GM20431 (cell line): ENCODE measurements at regions not wholly inside any gene's neighbourhood (a gene's known extent, or its start where the extent isn't known, plus 50 kb on each side); places are given as distances from the start of the nearest gene placed in this dataset.

ENCODE experiments used
- in situ Hi-C: fragments of 300-500 bp; cut with MseI, MboI; formaldehyde crosslinking; loops from one replicate; pipeline ENCODE4 v1.15.0; 2020; ENCODE audit warnings: low sequenced_read_pairs; ENCODE audit not compliant: unreplicated experiment

- in situ Hi-C loops = no loop called here
Measured at GRCh38 chr1:201758499-201759050, 70.4 kb upstream of the IPO9 start.

- in situ Hi-C loops = no loop called here
Measured at GRCh38 chr1:201759194-201759815, 69.7 kb upstream of the IPO9 start.

DNA sequence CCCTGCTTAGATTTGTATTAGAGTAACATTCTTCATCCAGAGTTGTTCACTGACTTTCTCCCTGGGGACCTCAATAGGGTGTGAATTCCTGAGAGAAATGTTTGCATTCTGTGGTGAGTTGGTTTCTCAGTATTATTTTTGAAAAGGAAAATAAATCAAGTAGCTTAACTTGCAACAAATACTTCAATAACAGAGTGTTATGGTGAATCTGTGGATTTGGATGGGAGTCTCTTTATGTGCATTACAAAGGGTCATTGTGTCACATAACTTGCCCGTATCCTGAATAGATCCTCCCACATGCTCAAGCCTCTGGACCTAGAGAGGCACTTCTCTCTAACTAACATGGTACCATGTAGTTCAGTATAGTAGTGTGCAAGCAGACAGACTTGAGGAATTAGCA, 68.4 kb upstream of the IPO9 start:
- in situ Hi-C loops = no loop called here

DNA sequence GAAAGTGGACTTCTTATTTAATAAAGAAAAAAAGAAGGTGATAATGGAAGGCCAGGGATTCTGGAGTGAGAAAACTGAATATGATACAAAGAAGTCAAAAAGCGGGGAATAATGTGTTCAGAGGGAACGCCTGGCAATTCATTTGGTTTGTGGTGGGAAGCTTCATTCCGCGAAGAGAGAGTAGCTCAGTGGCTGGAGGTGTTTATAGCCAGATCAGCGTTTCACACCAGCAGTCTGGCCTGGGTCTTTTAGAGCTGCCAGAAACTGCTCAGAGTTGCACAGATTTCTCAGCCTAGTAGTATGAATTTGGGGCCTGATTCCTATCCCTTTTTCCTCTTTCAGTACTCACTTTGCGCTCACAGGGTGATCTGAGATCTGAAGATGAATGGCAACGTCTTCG, 67.8 kb upstream of the IPO9 start:
- in situ Hi-C loops = no loop called here

DNA sequence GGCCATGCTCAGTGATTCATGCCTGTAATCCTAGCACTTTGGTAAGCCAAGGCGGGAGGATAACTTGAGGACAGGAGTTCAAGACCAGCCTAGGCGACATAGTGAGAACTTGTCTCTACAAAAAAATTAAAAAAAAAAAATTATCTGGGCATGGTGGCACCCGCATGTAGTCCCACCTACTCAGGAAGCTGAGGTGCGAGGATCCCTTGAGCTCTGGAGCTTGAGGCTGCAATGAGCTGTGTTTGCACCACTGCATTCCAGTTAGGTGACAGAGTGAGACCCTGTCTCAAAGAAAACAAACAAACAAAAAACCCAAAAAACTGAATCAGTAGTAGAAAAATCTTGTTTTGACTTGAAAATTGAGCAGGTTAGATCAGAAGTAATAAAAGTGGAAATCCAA, 67.1 kb upstream of the IPO9 start:
- in situ Hi-C loops = no loop called here

GRCh38 chr1:201762381-201762780, 66.6 kb upstream of the IPO9 start:
- in situ Hi-C loops = no loop called here

DNA sequence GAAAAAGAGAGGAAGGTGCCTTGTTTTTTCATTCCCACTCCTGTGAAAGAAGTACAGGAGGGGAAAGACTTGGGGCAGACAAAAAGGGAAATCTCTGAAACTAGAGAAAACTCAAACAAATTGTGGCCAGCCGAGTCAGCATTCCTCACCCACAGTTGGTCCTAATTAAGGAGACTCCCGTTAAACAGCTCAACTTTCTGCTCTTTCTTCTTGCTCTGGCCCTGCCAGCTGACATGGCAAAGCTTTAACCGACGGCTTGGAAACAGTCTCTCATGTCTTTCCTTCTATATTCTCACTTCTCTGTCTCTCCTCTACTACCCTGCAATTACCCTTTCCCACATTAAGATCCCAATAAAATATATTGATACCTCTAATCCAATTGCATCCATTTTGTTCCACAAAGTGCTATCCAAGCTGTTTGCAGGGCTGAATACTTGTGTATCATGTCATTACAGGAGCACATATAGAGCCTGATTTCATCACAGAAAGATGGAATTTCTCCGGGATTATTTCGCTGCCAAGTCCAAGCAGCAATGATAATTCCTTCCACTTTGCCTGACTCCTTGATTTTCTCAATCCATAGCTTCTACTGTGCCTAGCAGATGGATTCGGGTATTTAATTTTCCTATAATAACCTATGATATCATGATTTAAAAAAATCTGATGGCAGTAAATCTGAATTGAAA, 65.4 kb upstream of the IPO9 start:
- in situ Hi-C loops = no loop called here

DNA sequence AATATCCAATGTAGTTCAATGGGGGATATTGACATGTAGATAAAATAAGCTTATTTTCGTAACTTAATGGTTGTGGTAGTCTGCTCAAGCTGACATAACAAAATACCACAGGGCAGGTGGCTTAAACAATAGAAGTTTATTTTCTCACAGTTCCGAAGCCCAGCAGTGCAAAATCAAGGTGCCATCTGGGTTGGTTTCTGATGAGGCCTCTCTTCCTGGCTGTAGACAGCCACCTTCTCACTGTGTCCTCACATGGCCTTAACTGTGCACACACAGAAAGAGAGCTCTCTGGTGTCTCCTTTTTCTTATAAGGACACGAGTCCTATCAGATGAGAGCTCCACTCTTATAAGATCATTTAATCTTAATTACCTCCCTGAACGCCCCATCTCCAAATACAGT, 64.8 kb upstream of the IPO9 start:
- in situ Hi-C loops = no loop called here

GRCh38 chr1:201764579-201764978, 64.4 kb upstream of the IPO9 start:
- in situ Hi-C loops = no loop called here

GRCh38 chr1:201766131-201766866, 62.7 kb upstream of the IPO9 start:
- in situ Hi-C loops = no loop called here

- in situ Hi-C loops = no loop called here
Measured at GRCh38 chr1:201767339-201767738, 61.6 kb upstream of the IPO9 start.

DNA sequence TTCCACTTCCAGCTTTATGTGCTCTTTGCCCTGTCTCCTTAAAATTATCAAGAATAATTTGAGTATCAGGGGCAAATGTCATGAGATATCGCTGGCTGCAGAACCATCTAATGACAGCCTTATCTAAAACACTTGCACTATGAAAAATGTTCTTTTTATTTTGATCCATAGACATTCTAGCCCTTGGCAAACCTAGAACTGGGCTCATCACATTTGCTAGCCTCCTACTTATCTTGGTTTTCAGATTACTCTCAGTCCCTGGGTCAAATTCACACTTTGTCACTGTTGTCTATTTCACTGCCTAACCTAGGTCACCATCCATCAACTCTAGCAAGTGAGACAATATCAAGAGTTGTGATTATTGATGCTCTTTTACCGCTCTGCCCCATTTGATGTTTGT, 59.9 kb upstream of the IPO9 start:
- in situ Hi-C loops = no loop called here

GRCh38 chr1:201769966-201770365, 59.0 kb upstream of the IPO9 start:
- in situ Hi-C loops = no loop called here

DNA sequence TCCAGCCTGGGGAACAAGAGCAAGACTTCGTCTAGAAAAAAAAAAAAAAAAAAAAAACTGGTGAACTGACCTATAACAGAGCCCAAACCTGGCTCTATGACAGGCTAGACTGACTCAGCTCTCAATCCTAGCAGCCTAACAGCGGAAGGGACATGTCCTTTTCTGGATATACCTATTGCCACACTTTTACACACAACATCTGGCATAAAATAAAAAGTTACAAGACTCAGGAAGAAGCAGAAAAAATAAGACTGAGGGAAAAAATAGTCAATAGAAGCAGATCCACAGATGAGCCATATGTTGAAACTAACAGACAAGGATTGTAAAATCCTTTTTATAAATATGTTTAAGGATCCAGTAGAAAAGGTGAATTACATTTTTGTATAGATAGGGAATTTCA, 57.5 kb upstream of the IPO9 start:
- in situ Hi-C loops = no loop called here

DNA sequence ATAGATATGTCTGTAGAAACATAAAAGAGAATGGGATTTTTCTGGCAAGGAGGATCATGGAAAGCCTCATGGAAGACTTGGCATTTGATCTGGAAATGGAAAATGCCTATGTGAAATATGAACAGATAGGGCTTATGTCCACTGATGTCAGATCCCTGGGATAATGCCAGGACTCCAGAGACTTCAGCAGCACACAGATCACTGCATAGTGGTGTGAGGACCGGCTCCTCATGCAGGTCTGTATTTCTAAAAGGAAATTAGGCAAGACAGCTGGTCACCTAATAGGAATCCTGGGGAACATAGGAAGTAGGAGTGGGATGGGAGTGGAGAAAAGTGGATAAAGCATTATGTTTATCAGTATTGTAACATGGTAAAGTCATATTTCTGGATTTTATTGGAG, 56.8 kb upstream of the IPO9 start:
- in situ Hi-C loops = no loop called here

- in situ Hi-C loops = no loop called here
Measured at GRCh38 chr1:201773764-201774163, 55.2 kb upstream of the IPO9 start.

- in situ Hi-C loops = no loop called here
Measured at GRCh38 chr1:201774224-201774982, 54.6 kb upstream of the IPO9 start.

DNA sequence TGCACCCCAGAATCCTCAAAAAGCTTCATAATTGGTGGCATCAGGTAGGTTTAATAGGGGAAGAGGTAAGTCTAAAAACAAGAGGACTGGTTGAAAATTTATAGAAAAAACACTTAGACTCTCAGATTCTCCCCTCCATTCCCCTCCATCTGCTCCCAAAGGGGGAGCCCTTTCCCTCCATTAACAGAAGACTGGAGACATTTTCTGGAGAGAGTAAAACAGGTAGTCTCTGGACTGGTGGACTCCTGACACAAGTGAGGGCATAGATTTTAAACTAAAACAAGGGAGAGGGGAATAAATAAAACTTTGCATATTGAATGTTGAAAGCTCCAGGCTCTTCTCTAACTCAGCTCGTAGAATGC, 54.0 kb upstream of the IPO9 start:
- in situ Hi-C loops = loop anchor here (25.0 kb wide), 1 partner anchor 213 kb away; no protein-coding TSS in a partner anchor

- in situ Hi-C loops = loop anchor here (25.0 kb wide), 1 partner anchor 213 kb away; no protein-coding TSS in a partner anchor
Measured at GRCh38 chr1:201775380-201775779, 53.6 kb upstream of the IPO9 start.
